Neural cell (in vitro differentiated cells): ENCODE measurements at regions not wholly inside any gene's neighbourhood (a gene's known extent, or its start where the extent isn't known, plus 50 kb on each side); places are given as distances from the start of the nearest gene placed in this dataset.
A peak's percentile ranks its signal among the peaks of the same experiment; 100 is the strongest.

Experiments used
- H2AFZ ChIP-seq: fragments of 200-600, 300-800 bp; sonication (generic), shearing (Covaris generic); 2 replicates; pipeline ENCODE4 v1.6.0; 2014; ENCODE audit warnings: low read depth, mild to moderate bottlenecking, antibody characterized with exemption, low read length, moderate library complexity
- H3F3A ChIP-seq: fragments of 200-600 bp; shearing (Covaris generic); 2 replicates; pipeline ENCODE4 v1.6.1; 2016; ENCODE audit warnings: mild to moderate bottlenecking, moderate library complexity, mixed read lengths, antibody characterized with exemption, low read length; ENCODE audit not compliant: insufficient read depth, poor library complexity, severe bottlenecking
- H3K27ac ChIP-seq: fragments of 200-600, 300-800 bp; sonication (generic), shearing (Covaris generic); 2 replicates; pipeline ENCODE4 v1.5.1; 2014; ENCODE audit warnings: mild to moderate bottlenecking, low read length, moderate library complexity
- H3K27me3 ChIP-seq: fragments of 300-800, 200-600 bp; sonication (generic), shearing (Covaris generic); 2 replicates; pipeline ENCODE4 v1.6.0; 2014; ENCODE audit warnings: mild to moderate bottlenecking, low read depth, low read length, moderate library complexity; ENCODE audit not compliant: insufficient read depth
- H3K36me3 ChIP-seq: fragments of 300-800, 200-600 bp; sonication (generic), shearing (Covaris generic); 2 replicates; pipeline ENCODE4 v1.5.1; 2014; ENCODE audit warnings: mild to moderate bottlenecking, antibody characterized with exemption, low read length, moderate library complexity; ENCODE audit not compliant: insufficient read depth
- H3K4me2 ChIP-seq: fragments of 300-800, 200-600 bp; sonication (generic), shearing (Covaris generic); 2 replicates; pipeline ENCODE4 v1.6.0; 2014; ENCODE audit warnings: mild to moderate bottlenecking, low read length
- H3K4me3 ChIP-seq: fragments of 300-800, 200-600 bp; sonication (generic), shearing (Covaris generic); 2 replicates; pipeline ENCODE4 v1.5.1; 2014; ENCODE audit warnings: mild to moderate bottlenecking, low read length, moderate library complexity
- H3K79me2 ChIP-seq: fragments of 200-600 bp; shearing (Covaris generic); replicated peaks from 2 replicates; pipeline ENCODE4 v1.6.0; 2014; ENCODE audit warnings: mild to moderate bottlenecking, low read length, moderate library complexity; ENCODE audit not compliant: insufficient read depth
- H3K9ac ChIP-seq: fragments of 300-800, 200-600 bp; sonication (generic), shearing (Covaris generic); 2 replicates; pipeline ENCODE4 v1.6.1; 2016; ENCODE audit warnings: mild to moderate bottlenecking, low read length, mixed read lengths
- H3K9me2 ChIP-seq: fragments of 200-600 bp; shearing (Covaris generic); 2 replicates; pipeline ENCODE4 v1.6.1; 2016; ENCODE audit warnings: mild to moderate bottlenecking, low read length, mixed read lengths; ENCODE audit not compliant: insufficient read depth
- H3K9me3 ChIP-seq: fragments of 200-600, 300-800 bp; sonication (generic), shearing (Covaris generic); 2 replicates; pipeline ENCODE4 v1.6.1; 2016; ENCODE audit warnings: mild to moderate bottlenecking, mixed run types, low read length, moderate library complexity, mixed read lengths
- H4K20me1 ChIP-seq: fragments of 200-600 bp; shearing (Covaris generic); 2 replicates; pipeline ENCODE4 v1.6.1; 2016; ENCODE audit warnings: mild to moderate bottlenecking, mixed run types; ENCODE audit not compliant: insufficient read depth
- EP300 ChIP-seq: fragments of 450-650 bp; conservative IDR thresholded peaks from 2 replicates; pipeline ENCODE4 v1.6.1; 2014; ENCODE audit warnings: antibody characterized with exemption, mild to moderate bottlenecking, moderate library complexity; ENCODE audit not compliant: poor library complexity, severe bottlenecking
- EZH2 ChIP-seq: fragments of 200-600, 300-800 bp; shearing (Covaris generic), sonication (generic); IDR thresholded peaks from 2 replicates; pipeline ENCODE4 v1.6.1; 2014; ENCODE audit warnings: antibody characterized with exemption, low read length, borderline replicate concordance, mild to moderate bottlenecking; ENCODE audit not compliant: insufficient read depth, poor library complexity, severe bottlenecking
- MXI1 ChIP-seq: fragments of 450-650 bp; conservative IDR thresholded peaks from 2 replicates; pipeline ENCODE4 v1.6.1; 2014; ENCODE audit warnings: antibody characterized with exemption, mild to moderate bottlenecking; ENCODE audit not compliant: poor library complexity, severe bottlenecking
- POLR2AphosphoS5 ChIP-seq: IDR thresholded peaks from 2 replicates; pipeline ENCODE4 v1.6.1; 2012
- RAD21 ChIP-seq: fragments of 450-650 bp; conservative IDR thresholded peaks from 2 replicates; pipeline ENCODE4 v1.6.1; 2014; ENCODE audit warnings: antibody characterized with exemption, mild to moderate bottlenecking, moderate library complexity
- SMC3 ChIP-seq: fragments of 450-650 bp; conservative IDR thresholded peaks from 2 replicates; pipeline ENCODE4 v1.6.1; 2014; ENCODE audit warnings: antibody characterized with exemption, mild to moderate bottlenecking, moderate library complexity; ENCODE audit not compliant: poor library complexity
- TAF1 ChIP-seq: IDR thresholded peaks from 2 replicates; pipeline ENCODE4 v1.6.1; 2012; ENCODE audit warnings: low read depth
- TF ChIP-seq, protein P1 (sequence below): fragments of 450-650 bp; IDR thresholded peaks from 2 replicates; pipeline ENCODE4 v1.5.1; 2014; ENCODE audit warnings: antibody characterized with exemption, mild to moderate bottlenecking, moderate library complexity; ENCODE audit not compliant: poor library complexity, severe bottlenecking
- TF ChIP-seq, protein P2 (sequence below): IDR thresholded peaks from 2 replicates; pipeline ENCODE4 v1.6.1; 2012; ENCODE audit warnings: borderline replicate concordance

DNA sequence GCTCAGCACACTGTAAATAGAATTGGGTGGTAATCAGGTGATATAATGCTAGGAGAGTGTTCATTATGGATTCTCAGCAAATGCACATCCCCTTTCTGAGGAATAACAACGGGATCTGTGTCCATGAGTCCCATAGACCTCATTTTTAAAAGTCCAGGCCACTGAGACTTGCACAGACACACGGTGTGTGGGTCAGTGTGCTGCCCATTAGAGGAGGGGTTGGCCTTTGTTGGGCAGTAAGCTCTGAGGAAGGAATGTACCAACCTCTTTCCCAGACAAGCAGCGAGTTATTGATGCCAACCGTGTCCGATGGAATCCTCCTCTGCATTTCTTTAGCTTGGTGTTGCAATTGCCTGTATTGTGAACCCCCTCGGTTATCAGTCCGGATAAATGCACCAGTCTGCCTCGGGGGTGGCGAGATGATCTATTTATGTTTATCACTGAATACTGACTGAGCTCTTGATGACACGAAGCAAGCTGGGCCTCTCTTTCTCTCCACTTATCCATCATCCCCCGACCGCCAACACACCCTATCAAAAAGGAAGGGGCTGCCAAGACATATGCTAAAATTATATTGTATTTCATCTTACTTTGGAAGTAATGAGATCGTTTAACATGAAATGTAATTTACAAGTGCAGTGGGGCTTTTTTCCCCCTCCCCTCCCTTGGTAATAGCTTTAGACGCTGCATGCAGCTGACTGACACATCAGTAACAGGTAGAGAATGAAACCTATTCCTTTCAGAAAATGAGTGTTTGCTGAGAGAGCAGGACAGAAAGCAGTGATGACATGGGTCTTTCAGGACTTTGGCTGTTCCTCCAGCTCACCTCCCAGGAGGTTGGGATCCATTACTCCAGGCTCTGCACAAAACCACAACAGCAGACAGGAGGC is 126.6 kb upstream of the ST8SIA2 start:
- H3K9me2 ChIP-seq = no peaks in the 10 kb centered on the region
- peak overlapping the region; percentile 44 for H3K4me3 ChIP-seq
- H3K27me3 ChIP-seq = no peaks in the 10 kb centered on the region
- peak overlapping the region; percentile 53 for H2AFZ ChIP-seq
- H3F3A ChIP-seq = no peaks in the 10 kb centered on the region
- H3K9me3 ChIP-seq = no peaks in the 10 kb centered on the region
- H3K27ac ChIP-seq = peak overlapping the region; percentile 78
- TF ChIP-seq EP300 = peak; percentile 58
- peak; percentile 48 for TF ChIP-seq POLR2AphosphoS5
- TF ChIP-seq EZH2 = no peak
- H3K4me2 ChIP-seq = peak overlapping the region; percentile 30
- H3K9ac ChIP-seq = peak overlapping the region; percentile 50
- H3K79me2 ChIP-seq = no peaks in the 10 kb centered on the region
- H4K20me1 ChIP-seq = no peaks in the 10 kb centered on the region
- no peaks in the 10 kb centered on the region for H3K36me3 ChIP-seq

DNA sequence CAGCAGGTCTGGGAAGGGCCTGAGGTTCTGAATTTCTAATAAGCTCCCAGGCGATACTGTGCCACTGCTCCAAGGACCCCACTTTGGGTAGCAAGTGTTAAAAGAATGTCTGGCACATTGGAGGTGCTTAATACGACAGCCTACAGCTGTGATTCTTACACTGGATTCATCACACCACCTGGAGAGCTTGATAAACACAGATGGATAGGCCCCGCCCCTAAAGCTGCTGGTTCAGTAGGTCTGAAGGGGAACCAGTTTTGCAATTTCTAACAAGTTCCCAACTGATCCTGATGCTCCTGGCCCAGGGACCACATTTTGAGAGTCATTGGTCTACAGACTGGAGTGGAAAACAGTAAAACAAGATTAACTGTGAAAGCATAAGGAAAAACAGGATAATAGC is 124.8 kb upstream of the ST8SIA2 start:
- Histone ChIP-seq H3K27ac (no peak overlapping the region), H2AFZ (no peak overlapping the region), H3K9me2 (no peaks in the 10 kb centered on the region), H3K4me3 (no peak overlapping the region), H3K4me2 (no peak overlapping the region), H3K36me3 (no peaks in the 10 kb centered on the region), H3K27me3 (no peaks in the 10 kb centered on the region), H4K20me1 (no peaks in the 10 kb centered on the region), H3K9me3 (no peaks in the 10 kb centered on the region), H3F3A (no peaks in the 10 kb centered on the region), H3K79me2 (no peaks in the 10 kb centered on the region), H3K9ac (no peak overlapping the region)
- no peak for TF ChIP-seq MXI1

DNA sequence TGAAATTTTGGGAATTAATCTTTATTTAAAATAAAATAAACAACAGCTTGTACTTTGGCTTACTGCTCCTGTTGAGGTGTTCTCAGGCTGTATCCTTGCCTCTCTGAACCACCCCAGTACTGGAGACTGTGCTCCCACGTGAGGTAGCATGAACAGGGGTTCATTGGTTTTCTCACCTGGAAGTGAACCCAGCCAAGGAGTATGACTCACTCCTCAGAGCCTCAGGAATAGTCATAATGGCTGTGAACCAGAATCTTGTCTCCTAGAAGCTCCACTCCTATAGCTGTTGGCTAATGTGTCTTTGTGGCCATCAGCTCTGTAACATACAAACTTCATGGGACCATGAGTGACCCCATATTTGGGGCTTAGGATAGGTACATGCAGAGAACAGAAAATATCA is 122.5 kb upstream of the ST8SIA2 start:
- H3K27me3 ChIP-seq = no peaks in the 10 kb centered on the region
- H3K9me2 ChIP-seq = no peaks in the 10 kb centered on the region
- H3K79me2 ChIP-seq = no peaks in the 10 kb centered on the region
- no peak overlapping the region for H3K9ac ChIP-seq
- no peak overlapping the region for H3K27ac ChIP-seq
- H3K36me3 ChIP-seq = no peaks in the 10 kb centered on the region
- H3F3A ChIP-seq = no peaks in the 10 kb centered on the region
- H4K20me1 ChIP-seq = no peaks in the 10 kb centered on the region
- no peak overlapping the region for H3K4me2 ChIP-seq
- no peak overlapping the region for H2AFZ ChIP-seq
- H3K9me3 ChIP-seq = no peaks in the 10 kb centered on the region
- TF ChIP-seq POLR2AphosphoS5 (no peak), RAD21 (no peak), EP300 (no peak), TAF1 (no peak), EZH2 (no peak), SMC3 (no peak), MXI1 (no peak)
- TF ChIP-seq, protein P1, sequence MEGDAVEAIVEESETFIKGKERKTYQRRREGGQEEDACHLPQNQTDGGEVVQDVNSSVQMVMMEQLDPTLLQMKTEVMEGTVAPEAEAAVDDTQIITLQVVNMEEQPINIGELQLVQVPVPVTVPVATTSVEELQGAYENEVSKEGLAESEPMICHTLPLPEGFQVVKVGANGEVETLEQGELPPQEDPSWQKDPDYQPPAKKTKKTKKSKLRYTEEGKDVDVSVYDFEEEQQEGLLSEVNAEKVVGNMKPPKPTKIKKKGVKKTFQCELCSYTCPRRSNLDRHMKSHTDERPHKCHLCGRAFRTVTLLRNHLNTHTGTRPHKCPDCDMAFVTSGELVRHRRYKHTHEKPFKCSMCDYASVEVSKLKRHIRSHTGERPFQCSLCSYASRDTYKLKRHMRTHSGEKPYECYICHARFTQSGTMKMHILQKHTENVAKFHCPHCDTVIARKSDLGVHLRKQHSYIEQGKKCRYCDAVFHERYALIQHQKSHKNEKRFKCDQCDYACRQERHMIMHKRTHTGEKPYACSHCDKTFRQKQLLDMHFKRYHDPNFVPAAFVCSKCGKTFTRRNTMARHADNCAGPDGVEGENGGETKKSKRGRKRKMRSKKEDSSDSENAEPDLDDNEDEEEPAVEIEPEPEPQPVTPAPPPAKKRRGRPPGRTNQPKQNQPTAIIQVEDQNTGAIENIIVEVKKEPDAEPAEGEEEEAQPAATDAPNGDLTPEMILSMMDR = no peak
- TF ChIP-seq, protein P2, sequence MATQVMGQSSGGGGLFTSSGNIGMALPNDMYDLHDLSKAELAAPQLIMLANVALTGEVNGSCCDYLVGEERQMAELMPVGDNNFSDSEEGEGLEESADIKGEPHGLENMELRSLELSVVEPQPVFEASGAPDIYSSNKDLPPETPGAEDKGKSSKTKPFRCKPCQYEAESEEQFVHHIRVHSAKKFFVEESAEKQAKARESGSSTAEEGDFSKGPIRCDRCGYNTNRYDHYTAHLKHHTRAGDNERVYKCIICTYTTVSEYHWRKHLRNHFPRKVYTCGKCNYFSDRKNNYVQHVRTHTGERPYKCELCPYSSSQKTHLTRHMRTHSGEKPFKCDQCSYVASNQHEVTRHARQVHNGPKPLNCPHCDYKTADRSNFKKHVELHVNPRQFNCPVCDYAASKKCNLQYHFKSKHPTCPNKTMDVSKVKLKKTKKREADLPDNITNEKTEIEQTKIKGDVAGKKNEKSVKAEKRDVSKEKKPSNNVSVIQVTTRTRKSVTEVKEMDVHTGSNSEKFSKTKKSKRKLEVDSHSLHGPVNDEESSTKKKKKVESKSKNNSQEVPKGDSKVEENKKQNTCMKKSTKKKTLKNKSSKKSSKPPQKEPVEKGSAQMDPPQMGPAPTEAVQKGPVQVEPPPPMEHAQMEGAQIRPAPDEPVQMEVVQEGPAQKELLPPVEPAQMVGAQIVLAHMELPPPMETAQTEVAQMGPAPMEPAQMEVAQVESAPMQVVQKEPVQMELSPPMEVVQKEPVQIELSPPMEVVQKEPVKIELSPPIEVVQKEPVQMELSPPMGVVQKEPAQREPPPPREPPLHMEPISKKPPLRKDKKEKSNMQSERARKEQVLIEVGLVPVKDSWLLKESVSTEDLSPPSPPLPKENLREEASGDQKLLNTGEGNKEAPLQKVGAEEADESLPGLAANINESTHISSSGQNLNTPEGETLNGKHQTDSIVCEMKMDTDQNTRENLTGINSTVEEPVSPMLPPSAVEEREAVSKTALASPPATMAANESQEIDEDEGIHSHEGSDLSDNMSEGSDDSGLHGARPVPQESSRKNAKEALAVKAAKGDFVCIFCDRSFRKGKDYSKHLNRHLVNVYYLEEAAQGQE = no peak
- H3K4me3 ChIP-seq = no peak overlapping the region
